ENCODE measurements at regions not wholly inside any gene's neighbourhood (a gene's known extent, or its start where the extent isn't known, plus 50 kb on each side); places are given as distances from the start of the nearest gene placed in this dataset.

- no peaks in the 10 kb centered on the region for H3K79me2 ChIP-seq
- H3K4me1 ChIP-seq (ENCODE audit: insufficient read depth) = no peaks in the 10 kb centered on the region
- H3K9me3 ChIP-seq (ENCODE audit: low read depth) = no peaks in the 10 kb centered on the region
- H3K27ac ChIP-seq = no peak overlapping the region
- no peaks in the 10 kb centered on the region for H3K36me3 ChIP-seq (replicated peaks; ENCODE audit: insufficient read depth, low read depth)
- no peak for DNase-seq (ENCODE audit: low spot score)
- H2AFZ ChIP-seq = no peak overlapping the region
- H3K4me2 ChIP-seq = no peak overlapping the region
- no peak for TF ChIP-seq EZH2 (IDR thresholded peaks at IDR 0.05; ENCODE audit: borderline replicate concordance)
- TF ChIP-seq EZH2phosphoT487 (IDR thresholded peaks at IDR 0.05; ENCODE audit: low read depth, severe bottlenecking, unreplicated experiment) = no peak
- no peak for TF ChIP-seq CTCF (IDR thresholded peaks at IDR 0.05; ENCODE audit: poor library complexity)
- WGBS (ENCODE audit: low lambda C conversion rate, missing lambda C conversion rate) = 98% methylated on average over 4 of the region's 4 CpGs
- no peaks in the 10 kb centered on the region for H3K27me3 ChIP-seq
- H3K9me2 ChIP-seq (replicated peaks; ENCODE audit: insufficient read depth) = no peaks in the 10 kb centered on the region
- no peak overlapping the region for H3K4me3 ChIP-seq
- H4K20me1 ChIP-seq (ENCODE audit: insufficient read depth, poor library complexity, severe bottlenecking) = no peaks in the 10 kb centered on the region
Measured at GRCh38 chr12:91690531-91690930, 455.1 kb downstream of the BTG1 start.

- Histone ChIP-seq H3K9me2 (replicated peaks; ENCODE audit: insufficient read depth) (no peaks in the 10 kb centered on the region), H3K4me2 (no peak overlapping the region), H3K36me3 (replicated peaks; ENCODE audit: insufficient read depth, low read depth) (no peaks in the 10 kb centered on the region), H3K9me3 (ENCODE audit: low read depth) (no peaks in the 10 kb centered on the region), H3K27me3 (no peaks in the 10 kb centered on the region), H3K27ac (no peak overlapping the region), H3K79me2 (no peaks in the 10 kb centered on the region), H3K4me3 (no peak overlapping the region), H3K4me1 (ENCODE audit: insufficient read depth) (no peaks in the 10 kb centered on the region), H4K20me1 (ENCODE audit: insufficient read depth, poor library complexity, severe bottlenecking) (no peaks in the 10 kb centered on the region), H2AFZ (no peak overlapping the region)
- TF ChIP-seq CTCF (IDR thresholded peaks at IDR 0.05; ENCODE audit: poor library complexity) (no peak), EZH2phosphoT487 (IDR thresholded peaks at IDR 0.05; ENCODE audit: low read depth, severe bottlenecking, unreplicated experiment) (no peak), EZH2 (IDR thresholded peaks at IDR 0.05; ENCODE audit: borderline replicate concordance) (no peak)
- no peak for DNase-seq (ENCODE audit: low spot score)
- 75% methylated on average over 3 of the region's 3 CpGs for WGBS (ENCODE audit: low lambda C conversion rate, missing lambda C conversion rate)
Measured at GRCh38 chr12:91687052-91688017, 458.3 kb downstream of the BTG1 start.

GRCh38 chr12:91685917-91686316 is 459.7 kb downstream of the BTG1 start:
- DNase-seq (ENCODE audit: low spot score) = no peak
- H3K27ac ChIP-seq = no peak overlapping the region

More at GRCh38 chr12:91685917-91686316, 459.7 kb downstream of the BTG1 start:
- no peaks in the 10 kb centered on the region for H3K9me3 ChIP-seq (ENCODE audit: low read depth)
- H3K9me2 ChIP-seq (replicated peaks; ENCODE audit: insufficient read depth) = no peaks in the 10 kb centered on the region
- H4K20me1 ChIP-seq (ENCODE audit: insufficient read depth, poor library complexity, severe bottlenecking) = no peaks in the 10 kb centered on the region
- H3K27me3 ChIP-seq = no peaks in the 10 kb centered on the region
- 77% methylated on average over 2 of the region's 2 CpGs for WGBS (ENCODE audit: low lambda C conversion rate, missing lambda C conversion rate)
- no peaks in the 10 kb centered on the region for H3K79me2 ChIP-seq
- H3K4me2 ChIP-seq = no peak overlapping the region
- no peaks in the 10 kb centered on the region for H3K4me1 ChIP-seq (ENCODE audit: insufficient read depth)
- TF ChIP-seq CTCF (IDR thresholded peaks at IDR 0.05; ENCODE audit: poor library complexity) = no peak
- TF ChIP-seq EZH2 (IDR thresholded peaks at IDR 0.05; ENCODE audit: borderline replicate concordance) = no peak
- no peak for TF ChIP-seq EZH2phosphoT487 (IDR thresholded peaks at IDR 0.05; ENCODE audit: low read depth, severe bottlenecking, unreplicated experiment)
- H2AFZ ChIP-seq = no peak overlapping the region
- H3K36me3 ChIP-seq (replicated peaks; ENCODE audit: insufficient read depth, low read depth) = no peaks in the 10 kb centered on the region
- H3K4me3 ChIP-seq = no peak overlapping the region

Measured in hepatocyte (in vitro differentiated cells).